NCI-H187 (cell line): ENCODE measurements at regions not wholly inside any gene's neighbourhood (a gene's known extent, or its start where the extent isn't known, plus 50 kb on each side); places are given as distances from the start of the nearest gene placed in this dataset.

ENCODE experiments used
- DNase-seq, 2 experiments: peaks; one replicate each; lab custom pipeline; 2025; lab: John Stamatoyannopoulos, UW

DNA sequence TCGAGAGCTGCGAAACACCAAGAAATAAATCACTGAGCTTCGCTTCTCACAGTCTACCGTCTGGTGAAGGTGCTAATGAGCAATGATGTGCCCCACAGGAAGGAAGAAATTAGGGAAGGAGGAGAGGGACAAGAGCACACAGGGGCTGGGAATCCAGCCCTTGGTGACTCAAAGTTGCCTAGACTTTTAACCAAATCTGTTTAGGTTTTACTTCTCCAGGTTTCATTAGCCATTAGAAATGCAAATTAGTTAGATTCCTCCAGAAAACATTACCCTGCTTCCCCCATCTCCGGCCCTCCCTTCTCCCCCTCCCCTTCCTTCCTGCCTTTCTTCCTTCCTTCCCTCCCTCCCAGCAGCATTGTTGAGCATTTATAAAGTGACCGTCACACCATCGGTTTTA, 59.3 kb upstream of the UBE2E1 start:
- no peak for DNase-seq

DNA sequence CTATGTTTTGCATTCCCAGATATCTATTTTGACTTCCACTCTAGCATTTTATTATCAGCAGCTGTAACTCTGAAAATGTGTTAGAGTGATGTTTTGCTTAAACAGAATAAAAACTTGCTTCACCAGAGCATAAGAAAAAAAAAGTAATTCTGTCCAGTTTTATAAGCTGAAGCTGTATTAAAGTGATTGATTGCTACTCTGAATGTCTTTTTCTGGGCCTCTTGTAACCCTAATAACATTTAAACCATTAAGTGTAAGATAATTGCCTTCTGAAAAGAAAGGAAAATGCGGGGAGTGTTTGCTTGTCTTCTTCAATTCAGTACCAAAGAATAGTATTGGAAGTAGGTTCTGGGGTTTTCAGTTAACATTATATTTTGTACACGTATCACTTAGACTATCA, 57.9 kb upstream of the UBE2E1 start:
- DNase-seq: no peak

GRCh38 chr3:23748398-23749110, 57.2 kb upstream of the UBE2E1 start:
- DNase-seq: no peak

DNA sequence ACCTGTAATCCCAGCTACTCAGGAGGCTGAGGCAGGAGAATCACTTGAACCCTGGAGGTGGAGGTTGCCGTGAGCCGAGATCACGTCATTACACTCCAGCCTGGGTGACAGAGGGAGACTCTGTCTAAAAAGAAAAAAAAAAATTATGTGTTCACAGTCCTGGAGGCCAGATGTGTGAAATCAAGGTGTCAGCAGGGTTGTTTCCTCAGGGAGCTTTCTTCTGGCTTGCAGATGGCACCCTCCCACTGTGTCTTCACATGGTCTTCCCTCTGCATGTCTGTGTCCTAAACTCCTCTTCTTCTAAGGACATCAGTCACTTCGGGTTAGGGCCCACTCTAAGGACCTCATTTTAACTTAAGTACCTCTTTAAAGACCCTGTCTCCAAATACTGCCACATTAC, 56.1 kb upstream of the UBE2E1 start:
- no peak for DNase-seq

DNA sequence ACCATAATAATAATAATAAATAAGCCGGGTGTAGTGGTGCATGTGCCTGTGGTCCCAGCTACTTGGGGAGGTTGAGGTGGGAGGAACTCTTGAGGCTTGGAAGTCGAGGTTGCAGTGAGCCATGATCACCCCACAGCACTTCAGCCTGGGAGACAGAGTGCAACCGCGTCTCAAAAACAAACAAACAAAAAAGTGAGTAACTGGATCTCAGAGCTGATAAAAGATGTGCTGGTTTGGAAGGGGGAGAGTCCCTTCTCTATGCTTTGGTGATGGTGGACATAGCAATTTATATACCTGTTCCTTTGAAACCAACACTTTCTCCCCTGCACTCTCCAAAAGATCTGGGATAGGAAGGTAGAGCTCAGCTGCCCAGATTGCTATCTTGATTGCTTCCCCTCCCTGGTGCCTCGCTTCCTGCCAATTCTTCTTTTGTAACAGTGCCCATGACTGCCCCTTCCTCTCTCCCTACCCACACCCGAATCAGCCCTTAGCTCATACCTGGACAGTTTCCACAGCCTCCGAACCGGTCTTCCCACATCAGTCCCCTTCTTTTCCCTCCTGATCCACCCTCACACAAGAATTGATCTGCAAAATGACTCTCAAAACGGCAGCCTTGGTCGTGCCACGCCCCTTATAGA, 55.1 kb upstream of the UBE2E1 start:
- DNase-seq: no peak

DNA sequence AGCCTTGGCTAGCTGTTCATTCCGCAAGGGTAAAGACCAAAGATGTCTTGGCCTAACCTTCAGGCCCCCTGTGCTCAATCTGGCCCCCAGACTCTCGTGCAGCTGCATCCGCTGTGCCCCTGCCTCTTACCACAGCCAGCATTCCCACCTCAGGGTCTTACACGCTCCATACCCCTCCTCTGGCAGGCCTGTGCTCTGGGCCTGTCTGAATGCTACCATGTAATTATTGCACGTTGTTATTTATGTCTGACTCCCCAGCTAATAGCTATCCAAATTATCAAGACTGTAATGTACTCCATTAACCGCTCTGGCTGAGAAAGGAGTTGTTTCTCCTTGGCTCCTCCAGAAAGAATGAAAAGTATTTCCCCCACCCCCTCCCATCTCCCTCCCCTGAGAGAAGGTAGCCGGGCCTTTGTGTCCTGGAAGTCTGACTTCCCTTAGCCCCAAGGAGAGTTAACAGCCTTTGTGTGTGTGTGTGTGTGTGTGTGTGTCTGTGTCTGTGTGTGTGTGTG, 54.5 kb upstream of the UBE2E1 start:
- DNase-seq: no peak

GRCh38 chr3:23752126-23752525, 53.6 kb upstream of the UBE2E1 start:
- DNase-seq: no peak

DNA sequence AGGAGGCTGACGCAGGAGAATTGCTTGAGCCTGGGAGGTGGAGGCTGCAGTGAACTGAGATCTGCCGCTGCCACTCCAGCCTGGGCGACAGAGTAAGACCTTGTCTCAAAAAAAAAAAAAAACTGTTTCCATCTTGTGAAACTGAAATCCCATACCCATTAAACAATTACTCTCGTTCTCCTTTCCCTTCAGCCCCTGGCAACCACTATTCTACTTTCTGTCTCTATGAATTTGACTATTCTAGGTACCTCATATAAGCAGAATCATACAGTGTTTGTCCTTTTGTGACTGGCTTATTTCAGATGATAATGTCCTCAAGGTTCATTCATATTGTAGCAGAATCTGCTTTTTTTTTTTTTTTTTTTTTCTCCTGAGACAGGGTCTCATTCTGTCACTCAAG, 51.5 kb upstream of the UBE2E1 start:
- no peak for DNase-seq
